GM18951 (cell line): ENCODE measurements at regions not wholly inside any gene's neighbourhood (a gene's known extent, or its start where the extent isn't known, plus 50 kb on each side); places are given as distances from the start of the nearest gene placed in this dataset.

Source experiments
- POLR2A ChIP-seq: IDR thresholded peaks from 4 replicates; pipeline ENCODE4 v1.6.1; 2011; ENCODE audit warnings: mild to moderate bottlenecking; ENCODE audit not compliant: insufficient read length, insufficient read depth; ENCODE audit errors: extremely low read depth
- in situ Hi-C: fragments of 300-500 bp; cut with MboI; formaldehyde crosslinking; loops from one replicate; pipeline ENCODE4 v1.12.0; 2022; ENCODE audit warnings: low sequenced_read_pairs, mixed read lengths, inconsistent platforms; ENCODE audit not compliant: unreplicated experiment

GRCh38 chr12:69118516-69118915 lies 120.9 kb upstream of the CPSF6 start:
- in situ Hi-C loops = no loop called here
- no peak for TF ChIP-seq POLR2A

- in situ Hi-C loops = no loop called here
- TF ChIP-seq POLR2A = no peak
Observed at GRCh38 chr12:69119770-69120169, 119.6 kb upstream of the CPSF6 start.

- in situ Hi-C loops = no loop called here
- no peak for TF ChIP-seq POLR2A
Observed at GRCh38 chr12:69120354-69120753, 119.0 kb upstream of the CPSF6 start.

- in situ Hi-C loops = no loop called here
- TF ChIP-seq POLR2A = no peak
Observed at GRCh38 chr12:69123311-69123710, 116.1 kb upstream of the CPSF6 start.

GRCh38 chr12:69123919-69124638 lies 115.3 kb upstream of the CPSF6 start:
- in situ Hi-C loops = no loop called here
- TF ChIP-seq POLR2A = no peak

- in situ Hi-C loops = no loop called here
- no peak for TF ChIP-seq POLR2A
Observed at GRCh38 chr12:69129017-69129416, 110.4 kb upstream of the CPSF6 start.

- in situ Hi-C loops = no loop called here
- no peak for TF ChIP-seq POLR2A
Observed at GRCh38 chr12:69129564-69129963, 109.8 kb upstream of the CPSF6 start.

- TF ChIP-seq POLR2A = no peak
- in situ Hi-C loops = no loop called here
Observed at GRCh38 chr12:69130064-69130463, 109.3 kb upstream of the CPSF6 start.

- no peak for TF ChIP-seq POLR2A
- in situ Hi-C loops = no loop called here
Observed at GRCh38 chr12:69131077-69131476, 108.3 kb upstream of the CPSF6 start.

- in situ Hi-C loops = no loop called here
- no peak for TF ChIP-seq POLR2A
Observed at GRCh38 chr12:69136931-69137613, 102.3 kb upstream of the CPSF6 start.

GRCh38 chr12:69141074-69141473 lies 98.3 kb upstream of the CPSF6 start:
- in situ Hi-C loops = no loop called here
- TF ChIP-seq POLR2A = no peak

- in situ Hi-C loops = no loop called here
- no peak for TF ChIP-seq POLR2A
Observed at GRCh38 chr12:69149270-69149669, 90.1 kb upstream of the CPSF6 start.

GRCh38 chr12:69150083-69150795 lies 89.1 kb upstream of the CPSF6 start:
- in situ Hi-C loops = loop anchor here (10.0 kb wide), 1 partner anchor 95 kb away; no protein-coding TSS in a partner anchor
- no peak for TF ChIP-seq POLR2A

- no peak for TF ChIP-seq POLR2A
- in situ Hi-C loops = loop anchor here (10.0 kb wide), 1 partner anchor 94 kb away; no protein-coding TSS in a partner anchor
Observed at GRCh38 chr12:69150796-69151127, 88.6 kb upstream of the CPSF6 start.
